Liver (tissue), 8 donors: ENCODE measurements at regions not wholly inside any gene's neighbourhood (a gene's known extent, or its start where the extent isn't known, plus 50 kb on each side); places are given as distances from the start of the nearest gene placed in this dataset.

Experiments
- DNase-seq: peaks from one replicate; pipeline ENCODE4 v3.0.0-alpha.2; 2017; ENCODE audit warnings: low spot score
- H3K27ac ChIP-seq, 2 donors: one replicate each; pipeline ENCODE4 v1.7.0; 2013; ENCODE audit warnings: inconsistent platforms in 2 of 2, low read length in 2 of 2, control low read depth in 1 of 2, low read depth in 1 of 2, mild to moderate bottlenecking in 1 of 2
- H3K27me3 ChIP-seq, 4 donors: one replicate each; pipeline versions ENCODE4 v1.6.1 to v1.7.0; 2013; ENCODE audit warnings: low read length in 3 of 4, inconsistent platforms in 1 of 4, mild to moderate bottlenecking in 1 of 4, moderate library complexity in 1 of 4; ENCODE audit not compliant: control insufficient read depth in 4 of 4, insufficient read depth in 4 of 4
- H3K36me3 ChIP-seq, 4 donors: one replicate each; pipeline versions ENCODE4 v1.6.1 to v1.7.0; 2013; ENCODE audit warnings: low read length in 3 of 4, mild to moderate bottlenecking in 3 of 4, low read depth in 1 of 4, moderate library complexity in 1 of 4; ENCODE audit not compliant: control insufficient read depth in 4 of 4, insufficient read depth in 3 of 4
- H3K4me1 ChIP-seq, 4 donors: one replicate each; pipeline versions ENCODE4 v1.6.1 to v1.7.0; 2013; ENCODE audit warnings: low read length in 3 of 4, mild to moderate bottlenecking in 3 of 4, moderate library complexity in 1 of 4; ENCODE audit not compliant: control insufficient read depth in 4 of 4, insufficient read depth in 4 of 4
- H3K4me3 ChIP-seq, 3 donors: one replicate each; pipeline versions ENCODE4 v1.6.1 to v1.7.0; 2013; ENCODE audit warnings: low read length in 3 of 3, control low read depth in 1 of 3, low read depth in 1 of 3, mild to moderate bottlenecking in 1 of 3
- H3K9ac ChIP-seq, 2 donors: one replicate each; pipeline ENCODE4 v1.7.0; 2013; ENCODE audit warnings: low read length in 2 of 2, mild to moderate bottlenecking in 2 of 2, moderate library complexity in 2 of 2, control low read depth in 1 of 2, low read depth in 1 of 2
- H3K9me3 ChIP-seq, 4 donors: one replicate each; pipeline versions ENCODE4 v1.6.1 to v1.7.0; 2013; ENCODE audit warnings: low read length in 3 of 4; ENCODE audit not compliant: control insufficient read depth in 4 of 4
- ATF3 ChIP-seq: IDR thresholded peaks from 2 replicates; pipeline ENCODE4 v1.6.1; 2016; ENCODE audit warnings: antibody characterized with exemption
- EGR1 ChIP-seq, 2 donors: IDR thresholded peaks; 2 replicates each; pipeline ENCODE4 v1.6.1; 2016 to 2018; ENCODE audit warnings: antibody characterized with exemption in 2 of 2, low read depth in 2 of 2
- FOXA1 ChIP-seq: IDR thresholded peaks from 2 replicates; pipeline ENCODE4 v1.6.1; 2016; ENCODE audit warnings: antibody characterized with exemption
- FOXA2 ChIP-seq: IDR thresholded peaks from 2 replicates; pipeline ENCODE4 v1.6.1; 2016; ENCODE audit warnings: antibody characterized with exemption
- GABPA ChIP-seq, 2 donors: IDR thresholded peaks in 1 of 2; conservative IDR thresholded peaks in 1 of 2; 2 replicates each; pipeline ENCODE4 v1.6.1; 2016; ENCODE audit warnings: antibody characterized with exemption in 2 of 2, mild to moderate bottlenecking in 1 of 2, moderate library complexity in 1 of 2
- HNF4A ChIP-seq, 2 donors: conservative IDR thresholded peaks; 2 replicates each; pipeline ENCODE4 v1.6.1; 2016; ENCODE audit warnings: antibody characterized with exemption in 2 of 2, mild to moderate bottlenecking in 2 of 2
- HNF4G ChIP-seq: IDR thresholded peaks from 2 replicates; pipeline ENCODE4 v1.6.1; 2016; ENCODE audit warnings: antibody characterized with exemption
- JUND ChIP-seq, 2 donors: IDR thresholded peaks; 2 replicates each; pipeline ENCODE4 v1.6.1; 2016; ENCODE audit warnings: antibody characterized with exemption in 2 of 2
- RAD21 ChIP-seq, 2 donors: IDR thresholded peaks; 2 replicates each; pipeline ENCODE4 v1.6.1; 2016; ENCODE audit warnings: antibody characterized with exemption in 2 of 2, mild to moderate bottlenecking in 2 of 2
- REST ChIP-seq: IDR thresholded peaks from 2 replicates; pipeline ENCODE4 v1.6.1; 2016; ENCODE audit warnings: antibody characterized with exemption, mild to moderate bottlenecking
- RXRA ChIP-seq, 2 donors: IDR thresholded peaks; 2 replicates each; pipeline ENCODE4 v1.6.1; 2017 to 2018; ENCODE audit warnings: antibody characterized with exemption in 2 of 2, mild to moderate bottlenecking in 1 of 2
- SP1 ChIP-seq: IDR thresholded peaks from 2 replicates; pipeline ENCODE4 v1.6.1; 2018; ENCODE audit warnings: antibody characterized with exemption, mild to moderate bottlenecking
- TAF1 ChIP-seq: conservative IDR thresholded peaks from 2 replicates; pipeline ENCODE4 v1.6.1; 2016; ENCODE audit warnings: antibody characterized with exemption, mild to moderate bottlenecking
- YY1 ChIP-seq: IDR thresholded peaks from 2 replicates; pipeline ENCODE4 v1.6.1; 2016; ENCODE audit warnings: antibody characterized with exemption, mild to moderate bottlenecking
- ZBTB33 ChIP-seq: IDR thresholded peaks from 2 replicates; pipeline ENCODE4 v1.6.1; 2016; ENCODE audit warnings: antibody characterized with exemption
- WGBS: extraction: QIAGEN DNeasy Blood & Tissue Kit; methylation state at CpG from one replicate; pipeline ENCODE4 v1.1.7; 2013; 5-methylcytosine and 5-hydroxymethylcytosine counted together
- TF ChIP-seq, protein P1 (sequence below): fragments of 150-350 bp; IDR thresholded peaks from 2 replicates; pipeline ENCODE4 v1.5.1; 2017; ENCODE audit warnings: improper control_type of control experiment, low read depth, low read length; ENCODE audit not compliant: missing input control
- donor health status: healthy.
- donor health status: healthy.
- donor health status: healthy.
- donor health status: healthy.
- donor health status: healthy.

GRCh38 chr3:159219231-159219630, 417.4 kb downstream of the MFSD1 start (continued):
- no peak for TF ChIP-seq ATF3
- no peak for TF ChIP-seq RAD21 (IDR thresholded peaks at IDR 0.05)
- no peak for TF ChIP-seq ZBTB33
- TF ChIP-seq SP1 = no peak
- no peak for TF ChIP-seq EGR1 (IDR thresholded peaks at IDR 0.05; ENCODE audit: low read depth in 2 of 2)
- TF ChIP-seq FOXA1 = no peak
- no peak for TF ChIP-seq HNF4A (conservative IDR thresholded peaks at IDR 0.05)

DNA sequence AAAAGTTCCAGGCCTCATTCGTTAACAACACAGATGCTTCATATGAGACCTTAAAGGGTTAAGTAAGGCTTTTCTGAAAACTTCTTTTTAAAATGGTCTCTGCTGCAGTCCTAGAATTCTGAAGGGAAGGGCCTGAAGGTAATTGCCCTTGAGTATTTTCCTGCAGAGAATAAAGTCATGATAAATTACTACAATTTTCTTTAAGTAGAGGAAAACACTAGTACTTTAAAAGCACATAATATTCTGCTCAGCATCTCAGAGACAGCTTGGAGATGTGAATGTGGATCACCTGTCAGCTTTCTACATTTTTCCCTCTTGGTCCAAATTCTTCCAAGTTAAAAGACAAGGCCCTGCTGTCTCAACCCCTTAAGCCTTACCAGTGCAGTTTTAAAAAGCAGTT, 419.5 kb downstream of the MFSD1 start:
- Histone ChIP-seq H3K27ac (no peak overlapping the region), H3K27me3 (no peaks in the 10 kb centered on the region), H3K4me3 (no peak overlapping the region), H3K9me3 (no peaks in the 10 kb centered on the region), H3K4me1 (no peaks in the 10 kb centered on the region), H3K9ac (no peak overlapping the region), H3K36me3 (no peaks in the 10 kb centered on the region)
- WGBS = 87% methylated on average over 1 of the region's 1 CpG
- no peak for DNase-seq
- TF ChIP-seq YY1 (no peak), GABPA (IDR thresholded peaks at IDR 0.05 in 1 of 2, conservative IDR thresholded peaks at IDR 0.05 in 1 of 2) (no peak), EGR1 (IDR thresholded peaks at IDR 0.05; ENCODE audit: low read depth in 2 of 2) (no peak), ATF3 (no peak), RAD21 (IDR thresholded peaks at IDR 0.05) (no peak), FOXA2 (no peak), SP1 (no peak), TAF1 (no peak), RXRA (IDR thresholded peaks at IDR 0.05) (no peak), ZBTB33 (no peak), FOXA1 (no peak), JUND (IDR thresholded peaks at IDR 0.05) (no peak), HNF4A (conservative IDR thresholded peaks at IDR 0.05) (no peak), HNF4G (no peak), REST (no peak)
- TF ChIP-seq, protein P1, sequence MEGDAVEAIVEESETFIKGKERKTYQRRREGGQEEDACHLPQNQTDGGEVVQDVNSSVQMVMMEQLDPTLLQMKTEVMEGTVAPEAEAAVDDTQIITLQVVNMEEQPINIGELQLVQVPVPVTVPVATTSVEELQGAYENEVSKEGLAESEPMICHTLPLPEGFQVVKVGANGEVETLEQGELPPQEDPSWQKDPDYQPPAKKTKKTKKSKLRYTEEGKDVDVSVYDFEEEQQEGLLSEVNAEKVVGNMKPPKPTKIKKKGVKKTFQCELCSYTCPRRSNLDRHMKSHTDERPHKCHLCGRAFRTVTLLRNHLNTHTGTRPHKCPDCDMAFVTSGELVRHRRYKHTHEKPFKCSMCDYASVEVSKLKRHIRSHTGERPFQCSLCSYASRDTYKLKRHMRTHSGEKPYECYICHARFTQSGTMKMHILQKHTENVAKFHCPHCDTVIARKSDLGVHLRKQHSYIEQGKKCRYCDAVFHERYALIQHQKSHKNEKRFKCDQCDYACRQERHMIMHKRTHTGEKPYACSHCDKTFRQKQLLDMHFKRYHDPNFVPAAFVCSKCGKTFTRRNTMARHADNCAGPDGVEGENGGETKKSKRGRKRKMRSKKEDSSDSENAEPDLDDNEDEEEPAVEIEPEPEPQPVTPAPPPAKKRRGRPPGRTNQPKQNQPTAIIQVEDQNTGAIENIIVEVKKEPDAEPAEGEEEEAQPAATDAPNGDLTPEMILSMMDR = no peak
